Hepatocyte (in vitro differentiated cells): ENCODE measurements at regions not wholly inside any gene's neighbourhood (a gene's known extent, or its start where the extent isn't known, plus 50 kb on each side); places are given as distances from the start of the nearest gene placed in this dataset.

ENCODE experiments used
- DNase-seq: peaks from one replicate; pipeline ENCODE4 v3.0.0-alpha.2; 2016; ENCODE audit warnings: low spot score
- H2AFZ ChIP-seq: fragments of 200-600 bp; sonication (generic); 2 replicates; pipeline ENCODE4 v1.6.0; 2016; ENCODE audit warnings: antibody characterized with exemption, mild to moderate bottlenecking
- H3K27ac ChIP-seq: fragments of 200-600 bp; sonication (generic); 2 replicates; pipeline ENCODE4 v1.5.1; 2016; ENCODE audit warnings: mild to moderate bottlenecking
- H3K27me3 ChIP-seq: fragments of 200-600 bp; sonication (generic); 2 replicates; pipeline ENCODE4 v1.6.1; 2016
- H3K36me3 ChIP-seq: fragments of 200-600 bp; sonication (generic); replicated peaks from 2 replicates; pipeline ENCODE4 v1.5.1; 2016; ENCODE audit warnings: low read depth; ENCODE audit not compliant: insufficient read depth
- H3K4me1 ChIP-seq: fragments of 200-600 bp; sonication (generic); 2 replicates; pipeline ENCODE4 v1.5.1; 2016; ENCODE audit warnings: mild to moderate bottlenecking, moderate library complexity; ENCODE audit not compliant: insufficient read depth
- H3K4me2 ChIP-seq: fragments of 200-600 bp; sonication (generic); 2 replicates; pipeline ENCODE4 v1.6.0; 2016
- H3K4me3 ChIP-seq: fragments of 200-600 bp; sonication (generic); 2 replicates; pipeline ENCODE4 v1.5.1; 2016; ENCODE audit warnings: mild to moderate bottlenecking
- H3K79me2 ChIP-seq: fragments of 200-600 bp; sonication (generic); 2 replicates; pipeline ENCODE4 v1.6.0; 2017; ENCODE audit warnings: mild to moderate bottlenecking
- H3K9me2 ChIP-seq: fragments of 200-600 bp; sonication (generic); replicated peaks from 2 replicates; pipeline ENCODE4 v1.6.0; 2017; ENCODE audit warnings: mild to moderate bottlenecking; ENCODE audit not compliant: insufficient read depth
- H3K9me3 ChIP-seq: fragments of 200-600 bp; sonication (generic); 2 replicates; pipeline ENCODE4 v1.5.1; 2016; ENCODE audit warnings: low read depth, mild to moderate bottlenecking
- H4K20me1 ChIP-seq: fragments of 200-600 bp; sonication (generic); 2 replicates; pipeline ENCODE4 v1.6.0; 2016; ENCODE audit warnings: mild to moderate bottlenecking; ENCODE audit not compliant: insufficient read depth, poor library complexity, severe bottlenecking
- CTCF ChIP-seq: fragments of 200-600 bp; sonication (generic); IDR thresholded peaks from 2 replicates; pipeline ENCODE4 v1.5.1; 2016; ENCODE audit warnings: antibody characterized with exemption, mild to moderate bottlenecking; ENCODE audit not compliant: poor library complexity
- EZH2 ChIP-seq: fragments of 200-600 bp; sonication (generic); IDR thresholded peaks from 2 replicates; pipeline ENCODE4 v1.6.1; 2016; ENCODE audit warnings: antibody characterized with exemption, mild to moderate bottlenecking, borderline replicate concordance
- EZH2phosphoT487 ChIP-seq: fragments of 200-600 bp; sonication (generic); IDR thresholded peaks from one replicate; pipeline ENCODE4 v1.6.1; 2018; ENCODE audit warnings: antibody characterized with exemption, mild to moderate bottlenecking, low read depth, moderate library complexity; ENCODE audit not compliant: unreplicated experiment, severe bottlenecking
- WGBS: methylation state at CpG from one replicate; pipeline ENCODE4 v1.1.6; 2016; ENCODE audit warnings: low lambda C conversion rate; ENCODE audit errors: missing lambda C conversion rate; 5-methylcytosine and 5-hydroxymethylcytosine counted together

- Histone ChIP-seq H3K9me3 (no peaks in the 10 kb centered on the region), H3K9me2 (no peaks in the 10 kb centered on the region), H3K4me1 (no peaks in the 10 kb centered on the region), H3K36me3 (no peaks in the 10 kb centered on the region), H3K4me2 (no peak overlapping the region), H3K27me3 (no peaks in the 10 kb centered on the region), H3K27ac (no peak overlapping the region), H3K4me3 (no peak overlapping the region), H2AFZ (no peak overlapping the region), H3K79me2 (no peaks in the 10 kb centered on the region), H4K20me1 (no peaks in the 10 kb centered on the region)
- no peak for DNase-seq
- WGBS, result 89% methylated on average over 1 of the region's 1 CpG
- no peak for TF ChIP-seq CTCF
- TF ChIP-seq EZH2, result no peak
- TF ChIP-seq EZH2phosphoT487, result no peak
Measured at GRCh38 chr21:15439726-15440125, 290.1 kb upstream of the USP25 start.

DNA sequence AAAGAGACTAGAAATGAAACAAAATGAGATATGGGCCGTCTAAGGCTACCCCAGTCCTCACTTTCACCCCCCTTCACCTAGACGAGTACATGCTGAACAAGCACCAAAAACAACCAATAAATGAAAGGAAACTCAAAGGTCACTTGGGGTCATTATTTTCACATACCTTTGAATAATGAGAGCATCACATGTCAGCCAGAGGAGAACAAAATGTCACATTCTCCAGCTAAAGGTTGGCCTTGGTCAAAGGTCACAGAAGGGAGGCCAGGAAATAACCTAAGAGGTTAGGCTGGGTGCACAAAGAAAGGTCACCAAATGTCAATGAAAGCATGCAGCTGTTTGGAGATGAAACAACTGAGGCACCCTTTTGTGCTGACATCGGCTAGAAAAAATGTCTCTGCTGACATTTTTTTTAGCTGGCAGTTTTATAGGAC lies 288.7 kb upstream of the USP25 start:
- no peaks in the 10 kb centered on the region for H3K4me1 ChIP-seq
- no peaks in the 10 kb centered on the region for H4K20me1 ChIP-seq
- TF ChIP-seq CTCF, result no peak
- H3K79me2 ChIP-seq, result no peaks in the 10 kb centered on the region
- 38% methylated on average over 3 of the region's 3 CpGs for WGBS
- H3K27ac ChIP-seq, result no peak overlapping the region
- no peaks in the 10 kb centered on the region for H3K9me3 ChIP-seq
- no peak overlapping the region for H3K4me3 ChIP-seq
- H2AFZ ChIP-seq, result no peak overlapping the region
- no peak overlapping the region for H3K4me2 ChIP-seq
- H3K36me3 ChIP-seq, result no peaks in the 10 kb centered on the region
- H3K9me2 ChIP-seq, result no peaks in the 10 kb centered on the region
- no peaks in the 10 kb centered on the region for H3K27me3 ChIP-seq
- DNase-seq, result no peak

DNA sequence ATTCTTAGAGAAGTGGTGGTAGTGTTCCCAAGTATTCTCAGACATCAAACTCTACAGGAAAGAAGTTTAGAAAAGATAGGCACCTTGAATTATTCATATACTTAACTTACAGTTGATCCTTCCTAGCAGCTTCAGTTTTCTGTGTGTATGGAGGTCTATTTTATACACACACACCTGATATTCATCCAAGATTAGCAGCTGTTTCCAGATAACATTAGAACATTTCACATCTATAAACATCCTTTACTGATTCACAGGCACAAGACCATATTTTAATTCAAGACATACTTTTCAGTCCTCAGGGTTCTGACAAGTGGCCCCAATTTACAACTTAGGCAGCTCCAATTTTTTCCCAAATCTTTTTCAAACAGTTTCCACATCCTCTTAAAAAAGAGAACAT lies 287.8 kb upstream of the USP25 start:
- no peak overlapping the region for H3K4me3 ChIP-seq
- no peaks in the 10 kb centered on the region for H3K9me3 ChIP-seq
- no peaks in the 10 kb centered on the region for H3K27me3 ChIP-seq
- H3K9me2 ChIP-seq, result no peaks in the 10 kb centered on the region
- H3K4me1 ChIP-seq, result no peaks in the 10 kb centered on the region
- no peak for TF ChIP-seq EZH2
- no peak for TF ChIP-seq EZH2phosphoT487
- no peak for TF ChIP-seq CTCF
- H2AFZ ChIP-seq, result no peak overlapping the region
- H3K36me3 ChIP-seq, result no peaks in the 10 kb centered on the region
- H4K20me1 ChIP-seq, result no peaks in the 10 kb centered on the region
- DNase-seq, result no peak
- H3K4me2 ChIP-seq, result no peak overlapping the region
- no peak overlapping the region for H3K27ac ChIP-seq
- no peaks in the 10 kb centered on the region for H3K79me2 ChIP-seq

DNA sequence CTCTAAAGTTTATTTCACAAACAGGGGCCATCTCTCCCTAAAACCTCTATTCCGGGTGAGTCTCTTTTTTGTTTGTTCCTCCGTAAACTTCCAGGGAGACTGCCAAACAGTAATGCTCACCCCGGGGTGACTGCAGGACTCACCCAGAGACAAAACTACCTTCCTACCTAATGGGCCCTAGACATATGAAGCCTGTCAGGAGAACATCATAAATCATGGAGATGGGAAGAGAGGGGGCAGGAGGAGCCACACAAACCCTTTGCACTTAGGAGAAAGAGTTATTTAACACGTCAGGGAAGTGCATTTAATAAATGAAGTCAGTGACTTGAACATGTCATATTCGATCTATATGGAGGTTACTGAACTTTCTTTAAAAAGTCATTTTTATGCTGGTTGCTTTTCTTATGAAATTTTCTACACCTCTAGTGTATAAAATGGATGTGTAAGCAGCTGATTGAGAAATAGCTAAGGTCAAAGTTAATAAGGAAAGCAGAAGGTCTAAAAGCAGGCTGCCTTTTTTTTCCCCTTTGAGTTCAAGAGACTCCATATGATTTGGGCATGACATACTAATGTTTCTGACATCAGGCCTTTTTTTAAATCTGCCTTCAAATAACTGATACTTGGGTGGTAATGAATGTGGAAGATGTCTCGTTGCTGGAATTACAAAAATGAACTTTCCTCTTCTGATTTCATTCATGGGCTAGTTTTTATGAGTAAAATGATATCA lies 286.9 kb upstream of the USP25 start:
- no peak overlapping the region for H2AFZ ChIP-seq
- TF ChIP-seq CTCF (no peak), EZH2phosphoT487 (no peak), EZH2 (no peak)
- H4K20me1 ChIP-seq, result no peaks in the 10 kb centered on the region
- no peaks in the 10 kb centered on the region for H3K79me2 ChIP-seq
- DNase-seq, result no peak
- no peak overlapping the region for H3K4me3 ChIP-seq
- 62% methylated on average over 6 of the region's 6 CpGs for WGBS
- no peaks in the 10 kb centered on the region for H3K9me3 ChIP-seq
- no peaks in the 10 kb centered on the region for H3K9me2 ChIP-seq
- no peak overlapping the region for H3K4me2 ChIP-seq
- no peaks in the 10 kb centered on the region for H3K36me3 ChIP-seq
- no peaks in the 10 kb centered on the region for H3K4me1 ChIP-seq
- no peak overlapping the region for H3K27ac ChIP-seq
- no peaks in the 10 kb centered on the region for H3K27me3 ChIP-seq
